Hepatocyte (in vitro differentiated cells): ENCODE measurements at regions not wholly inside any gene's neighbourhood (a gene's known extent, or its start where the extent isn't known, plus 50 kb on each side); places are given as distances from the start of the nearest gene placed in this dataset.

Experiments
- CTCF ChIP-seq: fragments of 200-600 bp; sonication (generic); IDR thresholded peaks from 2 replicates; pipeline ENCODE4 v1.5.1; 2016; ENCODE audit warnings: antibody characterized with exemption, mild to moderate bottlenecking; ENCODE audit not compliant: poor library complexity
- EZH2 ChIP-seq: fragments of 200-600 bp; sonication (generic); IDR thresholded peaks from 2 replicates; pipeline ENCODE4 v1.6.1; 2016; ENCODE audit warnings: antibody characterized with exemption, mild to moderate bottlenecking, borderline replicate concordance
- EZH2phosphoT487 ChIP-seq: fragments of 200-600 bp; sonication (generic); IDR thresholded peaks from one replicate; pipeline ENCODE4 v1.6.1; 2018; ENCODE audit warnings: antibody characterized with exemption, mild to moderate bottlenecking, low read depth, moderate library complexity; ENCODE audit not compliant: unreplicated experiment, severe bottlenecking

DNA sequence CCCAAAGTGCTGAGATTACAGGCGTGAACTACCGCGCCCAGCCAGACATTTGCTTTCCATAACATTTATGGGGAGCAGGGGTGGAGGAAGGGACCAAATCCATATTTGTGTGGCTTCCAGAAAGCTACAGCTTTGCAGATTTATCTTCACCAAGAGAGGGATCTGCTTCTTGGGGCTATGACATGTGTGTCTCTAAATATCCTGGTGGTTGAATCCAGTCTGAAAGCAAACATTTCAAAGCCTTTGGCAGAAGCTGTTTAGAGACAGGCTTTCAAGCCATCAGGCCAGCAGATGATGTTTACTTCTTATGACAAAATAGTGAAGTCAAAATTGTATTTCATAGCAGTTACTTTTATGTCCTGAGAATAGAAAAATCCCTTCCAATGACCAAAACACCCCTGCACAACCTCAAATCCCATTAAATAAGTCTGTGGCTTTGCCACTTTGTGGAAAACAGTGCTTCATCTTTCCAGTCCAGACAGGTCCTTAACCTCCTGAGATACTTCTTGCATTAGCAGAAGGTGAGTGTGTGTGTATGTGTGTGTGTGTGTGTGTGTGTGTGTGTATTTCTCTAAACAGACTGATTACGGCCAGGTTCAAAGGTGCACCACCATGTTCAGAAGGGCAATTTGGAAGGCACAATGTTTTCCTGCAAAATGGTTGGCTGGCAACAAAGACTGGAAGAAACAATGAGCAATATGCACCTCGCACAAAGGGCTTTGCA is 191.4 kb upstream of the LRIG1 start:
- TF ChIP-seq CTCF (no peak), EZH2phosphoT487 (no peak), EZH2 (no peak)
